Lower leg skin (tissue), 4 donors: ENCODE measurements at regions not wholly inside any gene's neighbourhood (a gene's known extent, or its start where the extent isn't known, plus 50 kb on each side); places are given as distances from the start of the nearest gene placed in this dataset.

Source experiments
- DNase-seq, 2 donors: peaks; one replicate each; pipeline ENCODE4 v3.0.0-alpha.2; 2019; ENCODE audit warnings: low spot score in 2 of 2
- H3K4me3 ChIP-seq: fragments of 200-600 bp; sonication (generic); 2 replicates; pipeline ENCODE4 v1.5.1; 2017; ENCODE audit warnings: mild to moderate bottlenecking, low read depth; ENCODE audit not compliant: poor library complexity, severe bottlenecking
- POLR2A ChIP-seq, 2 donors: fragments of 450-650 bp; IDR thresholded peaks; one replicate each; pipeline ENCODE4 v1.6.1; 2016 to 2017; ENCODE audit warnings: antibody characterized with exemption in 2 of 2, mild to moderate bottlenecking in 1 of 2, moderate library complexity in 1 of 2
- WGBS, 2 donors: methylation state at CpG; one replicate each; pipeline ENCODE4 v1.1.5; 2018; 5-methylcytosine and 5-hydroxymethylcytosine counted together
- intact Hi-C: fragments of 100-400 bp; cut with DNase I; formaldehyde crosslinking; loops from one replicate; pipeline ENCODE4 v1.15.0; 2023; ENCODE audit warnings: low total_unique reads
- TF ChIP-seq, protein P1 (sequence below), 3 donors: fragments of 450-650 bp; IDR thresholded peaks; one replicate each; pipeline ENCODE4 v1.5.1; 2016; ENCODE audit warnings: antibody characterized with exemption in 3 of 3, mild to moderate bottlenecking in 3 of 3, moderate library complexity in 2 of 3

DNA sequence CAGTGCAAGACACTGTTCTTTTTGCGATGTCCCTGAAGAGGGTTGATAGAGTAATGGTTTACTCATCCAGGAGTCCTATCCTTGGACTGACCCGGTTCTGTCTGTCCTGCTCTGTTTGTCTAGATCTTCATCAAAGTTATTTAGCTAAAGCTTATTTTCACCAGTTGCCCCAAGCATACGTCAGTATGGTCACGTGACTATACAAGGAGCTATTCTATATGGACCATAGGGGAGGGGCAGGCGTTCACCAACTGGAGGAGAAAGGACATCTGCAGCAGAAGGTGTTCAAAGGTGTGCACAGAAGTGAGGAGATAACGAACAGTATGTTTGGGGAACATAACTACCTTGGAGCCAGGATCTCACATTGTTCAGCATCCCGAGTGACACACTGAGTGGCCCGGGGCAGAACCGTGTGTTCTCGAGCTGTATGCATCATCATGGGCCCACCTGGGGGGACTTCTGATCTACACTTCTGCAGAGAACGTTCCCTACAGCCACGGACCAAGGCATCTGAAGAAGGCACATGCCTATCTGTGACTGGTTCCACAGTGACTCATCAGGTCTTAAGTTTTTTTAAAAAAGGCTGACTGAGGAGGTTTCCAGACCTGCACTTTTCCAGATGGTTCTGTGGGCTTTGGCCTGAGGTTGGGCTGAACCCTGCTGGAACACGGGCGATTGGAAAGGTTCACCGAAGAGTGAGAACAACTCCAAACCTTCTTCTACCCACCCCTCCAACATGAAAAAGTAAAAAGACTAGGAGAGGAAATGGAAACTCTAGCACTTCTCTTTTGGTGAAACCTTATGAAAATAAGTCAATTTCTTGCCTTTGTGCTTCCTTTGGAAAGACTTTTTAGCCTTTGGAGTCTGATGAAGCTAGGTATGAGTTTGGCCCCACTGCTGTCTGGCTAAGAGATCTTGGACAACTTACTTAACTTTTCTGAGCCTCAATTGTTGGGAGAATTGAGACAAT is 68.6 kb upstream of the YWHAQ start:
- TF ChIP-seq POLR2A (IDR thresholded peaks at IDR 0.05) = no peak
- TF ChIP-seq, protein P1, sequence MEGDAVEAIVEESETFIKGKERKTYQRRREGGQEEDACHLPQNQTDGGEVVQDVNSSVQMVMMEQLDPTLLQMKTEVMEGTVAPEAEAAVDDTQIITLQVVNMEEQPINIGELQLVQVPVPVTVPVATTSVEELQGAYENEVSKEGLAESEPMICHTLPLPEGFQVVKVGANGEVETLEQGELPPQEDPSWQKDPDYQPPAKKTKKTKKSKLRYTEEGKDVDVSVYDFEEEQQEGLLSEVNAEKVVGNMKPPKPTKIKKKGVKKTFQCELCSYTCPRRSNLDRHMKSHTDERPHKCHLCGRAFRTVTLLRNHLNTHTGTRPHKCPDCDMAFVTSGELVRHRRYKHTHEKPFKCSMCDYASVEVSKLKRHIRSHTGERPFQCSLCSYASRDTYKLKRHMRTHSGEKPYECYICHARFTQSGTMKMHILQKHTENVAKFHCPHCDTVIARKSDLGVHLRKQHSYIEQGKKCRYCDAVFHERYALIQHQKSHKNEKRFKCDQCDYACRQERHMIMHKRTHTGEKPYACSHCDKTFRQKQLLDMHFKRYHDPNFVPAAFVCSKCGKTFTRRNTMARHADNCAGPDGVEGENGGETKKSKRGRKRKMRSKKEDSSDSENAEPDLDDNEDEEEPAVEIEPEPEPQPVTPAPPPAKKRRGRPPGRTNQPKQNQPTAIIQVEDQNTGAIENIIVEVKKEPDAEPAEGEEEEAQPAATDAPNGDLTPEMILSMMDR (IDR thresholded peaks at IDR 0.05) = no peak
- no peak overlapping the region for H3K4me3 ChIP-seq
- intact Hi-C loops = no loop called here
- 58 to 63% methylated on average over 15 of the region's 15 CpGs for WGBS, 2 donors
- no peak for DNase-seq

DNA sequence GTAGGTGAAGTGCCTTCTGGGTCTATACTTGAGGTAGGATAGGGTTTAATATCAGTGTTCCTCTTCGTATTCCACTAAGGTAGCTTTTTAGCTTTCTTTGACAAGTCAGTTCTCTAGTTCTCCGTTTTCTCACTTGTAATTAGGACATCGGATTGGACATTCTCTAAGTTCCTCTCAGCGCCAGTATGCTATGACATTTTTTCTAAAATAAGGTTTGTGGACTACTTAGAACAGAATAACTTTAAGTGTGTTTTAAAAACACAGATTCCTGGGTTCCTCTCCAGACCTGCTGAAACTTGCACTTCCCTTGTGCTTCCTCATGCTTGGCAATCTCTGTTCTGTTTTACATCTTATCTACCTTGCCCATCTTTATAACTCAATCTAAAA is 69.3 kb upstream of the YWHAQ start:
- TF ChIP-seq, protein P1 (IDR thresholded peaks at IDR 0.05) = no peak
- no peak for TF ChIP-seq POLR2A (IDR thresholded peaks at IDR 0.05)
- no peak overlapping the region for H3K4me3 ChIP-seq
- DNase-seq = no peak
- intact Hi-C loops = no loop called here
- 67 to 71% methylated on average over 4 of the region's 4 CpGs for WGBS, 2 donors

DNA sequence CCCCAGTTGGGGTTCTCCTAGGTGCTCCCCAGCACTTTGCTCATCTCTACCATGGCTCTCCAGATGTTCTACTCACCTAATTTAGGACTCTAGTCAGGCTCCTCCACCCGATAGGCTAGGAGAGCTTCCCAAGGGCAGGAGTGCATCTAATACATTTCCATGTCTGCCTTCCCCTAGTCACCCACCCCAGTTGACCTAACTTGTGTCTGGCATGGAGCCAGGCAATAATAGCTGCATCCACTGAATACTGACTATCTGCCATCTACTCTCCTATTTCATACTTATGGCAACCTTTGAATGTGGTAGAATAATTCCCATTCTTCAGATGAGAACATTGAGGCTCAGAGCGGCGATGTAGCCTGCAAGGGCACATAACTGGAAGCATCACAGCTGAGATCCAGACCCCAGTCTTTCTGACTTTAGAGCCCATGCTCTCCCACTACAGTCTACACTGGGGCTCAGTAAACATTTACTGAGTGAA is 71.8 kb upstream of the YWHAQ start:
- intact Hi-C loops = no loop called here
- TF ChIP-seq, protein P1 (IDR thresholded peaks at IDR 0.05) = no peak
- no peak for TF ChIP-seq POLR2A (IDR thresholded peaks at IDR 0.05)
- WGBS, 2 donors = 89% methylated on average over 3 of the region's 3 CpGs
- DNase-seq = peak in 1 of 2 donors; percentile 15
- H3K4me3 ChIP-seq = no peak overlapping the region

DNA sequence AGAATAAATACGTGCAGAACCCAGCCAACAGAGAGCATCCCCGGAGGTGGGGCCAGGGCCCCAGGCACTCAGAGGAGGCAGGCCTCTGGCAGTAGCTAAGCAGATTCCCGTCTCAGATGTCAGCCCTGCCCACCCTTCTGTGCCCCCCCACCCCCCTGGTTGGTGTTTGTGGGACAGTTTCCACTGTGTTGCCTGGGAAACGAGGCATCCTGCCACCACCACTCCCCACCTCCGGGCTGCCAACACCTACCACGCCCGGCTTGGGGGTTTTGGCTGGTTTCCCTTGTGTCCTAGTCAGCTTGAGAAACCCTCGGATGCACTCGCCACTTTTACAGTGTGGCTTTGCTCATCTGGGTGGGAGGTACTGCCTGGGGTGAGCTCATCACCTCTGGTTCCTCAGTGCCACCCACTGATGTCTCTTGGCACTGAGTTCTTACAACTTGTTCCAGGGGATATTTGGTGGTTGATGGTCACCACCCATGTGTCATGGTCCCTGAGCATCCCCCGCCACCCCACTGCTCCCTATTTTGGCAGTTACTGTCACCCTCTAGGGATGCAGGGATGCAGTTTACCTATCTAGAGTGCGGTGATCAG is 72.4 kb upstream of the YWHAQ start:
- intact Hi-C loops = no loop called here
- TF ChIP-seq, protein P1 (IDR thresholded peaks at IDR 0.05) = no peak
- no peak for TF ChIP-seq POLR2A (IDR thresholded peaks at IDR 0.05)
- peak; percentile 39 to 87 for DNase-seq
- no peak overlapping the region for H3K4me3 ChIP-seq
- 19 to 28% methylated on average over 6 to 11 of the region's 11 CpGs for WGBS, 2 donors

DNA sequence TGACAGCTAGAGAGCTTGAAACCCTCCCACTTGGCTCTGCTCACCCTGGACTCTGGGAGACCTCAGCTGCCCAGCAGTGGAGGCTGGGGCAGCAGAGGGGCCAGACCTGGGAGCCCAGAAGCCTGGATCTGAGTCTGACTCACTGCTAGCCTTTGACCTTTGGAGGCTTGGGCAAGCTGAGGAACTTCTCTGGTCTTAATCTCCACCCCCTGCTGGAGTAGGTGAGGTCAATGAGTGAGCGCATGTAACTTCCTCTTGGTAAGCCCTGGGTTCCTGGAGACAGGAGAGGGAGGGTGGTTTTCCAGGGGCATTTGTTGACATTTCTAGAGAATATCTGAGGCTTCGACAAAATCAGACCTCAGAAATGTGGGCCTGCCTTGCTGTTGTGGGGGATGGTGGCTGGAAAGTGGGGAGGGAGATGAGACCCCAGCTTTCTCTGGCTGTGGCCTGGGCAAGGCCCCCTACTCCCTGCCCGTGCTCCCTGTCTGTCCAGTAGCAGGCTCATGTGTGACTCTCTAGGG is 73.0 kb upstream of the YWHAQ start:
- H3K4me3 ChIP-seq = no peak overlapping the region
- intact Hi-C loops = no loop called here
- TF ChIP-seq POLR2A (IDR thresholded peaks at IDR 0.05) = no peak
- TF ChIP-seq, protein P1 (IDR thresholded peaks at IDR 0.05) = no peak
- WGBS, 2 donors = 80 to 84% methylated on average over 3 of the region's 3 CpGs
- no peak for DNase-seq
